GM19328 (cell line): ENCODE measurements at regions not wholly inside any gene's neighbourhood (a gene's known extent, or its start where the extent isn't known, plus 50 kb on each side); places are given as distances from the start of the nearest gene placed in this dataset.

Source experiments
- ATAC-seq: cut with Tn5 transposase; IDR thresholded peaks from one replicate; pipeline ENCODE4 v1.9.1; 2021; ENCODE audit warnings: mild to moderate bottlenecking, moderate library complexity; ENCODE audit not compliant: unreplicated experiment

GRCh38 chr5:30103452-30104202, 1089.9 kb upstream of the CDH6 start:
- no peak for ATAC-seq

GRCh38 chr5:30103052-30103451, 1090.4 kb upstream of the CDH6 start:
- ATAC-seq, result no peak

GRCh38 chr5:30102185-30102584, 1091.3 kb upstream of the CDH6 start:
- no peak for ATAC-seq

GRCh38 chr5:30100929-30101328, 1092.6 kb upstream of the CDH6 start:
- ATAC-seq, result no peak

GRCh38 chr5:30100148-30100713, 1093.3 kb upstream of the CDH6 start:
- no peak for ATAC-seq

- no peak for ATAC-seq
Observed at GRCh38 chr5:30099634-30100033, 1093.9 kb upstream of the CDH6 start.

GRCh38 chr5:30098940-30099339, 1094.5 kb upstream of the CDH6 start:
- ATAC-seq, result no peak

GRCh38 chr5:30092548-30092947, 1100.9 kb upstream of the CDH6 start:
- no peak for ATAC-seq

GRCh38 chr5:30069441-30070263, 1123.8 kb upstream of the CDH6 start:
- no peak for ATAC-seq

GRCh38 chr5:30063503-30063902, 1130.0 kb upstream of the CDH6 start:
- no peak for ATAC-seq

GRCh38 chr5:30051976-30052375, 1141.5 kb upstream of the CDH6 start:
- no peak for ATAC-seq

- no peak for ATAC-seq
Observed at GRCh38 chr5:30050056-30050815, 1143.2 kb upstream of the CDH6 start.

GRCh38 chr5:30042677-30043076, 1150.8 kb upstream of the CDH6 start:
- ATAC-seq, result no peak

- ATAC-seq, result no peak
Observed at GRCh38 chr5:30041831-30042385, 1151.6 kb upstream of the CDH6 start.

- no peak for ATAC-seq
Observed at GRCh38 chr5:30041291-30041690, 1152.2 kb upstream of the CDH6 start.

GRCh38 chr5:30040488-30041118, 1152.9 kb upstream of the CDH6 start:
- ATAC-seq, result peak; percentile 62

- no peak for ATAC-seq
Observed at GRCh38 chr5:30039379-30039778, 1154.1 kb upstream of the CDH6 start.

- no peak for ATAC-seq
Observed at GRCh38 chr5:30034870-30035269, 1158.6 kb upstream of the CDH6 start.

- no peak for ATAC-seq
Observed at GRCh38 chr5:30030101-30030500, 1163.4 kb upstream of the CDH6 start.

GRCh38 chr5:30001826-30002225, 1191.7 kb upstream of the CDH6 start:
- ATAC-seq, result no peak
